AG04449 (cell line): ENCODE measurements at regions not wholly inside any gene's neighbourhood (a gene's known extent, or its start where the extent isn't known, plus 50 kb on each side); places are given as distances from the start of the nearest gene placed in this dataset.

Source experiments
- CTCF ChIA-PET: fragments of 350-600 bp; formaldehyde crosslinking; extraction: SDS; loops from one replicate; lab custom pipeline; 2021; ENCODE audit warnings: antibody characterized with exemption; lab: Yijun Ruan, JAX
- POLR2A ChIA-PET: fragments of 400-600, 350-600 bp; formaldehyde crosslinking; extraction: SDS; loops from one replicate; lab custom pipeline; 2020; ENCODE audit warnings: antibody characterized with exemption, inconsistent platforms; lab: Yijun Ruan, JAX
- DNase-seq: peaks from one replicate; pipeline ENCODE4 v3.0.0-alpha.2; 2010; ENCODE audit warnings: low read depth, low spot score
- H3K4me3 ChIP-seq: 2 replicates; pipeline ENCODE4 v1.5.1; 2011; ENCODE audit warnings: low read depth, mild to moderate bottlenecking, control low read depth, low read length
- CTCF ChIP-seq: IDR thresholded peaks from one replicate; pipeline ENCODE4 v1.5.1; 2011; ENCODE audit warnings: mild to moderate bottlenecking, moderate library complexity, low read length, control low read depth, inconsistent platforms; ENCODE audit not compliant: insufficient read depth; ENCODE audit errors: missing control alignments

- H3K4me3 ChIP-seq = no peak overlapping the region
- TF ChIP-seq CTCF = no peak
- peak; percentile 59 for DNase-seq
- POLR2A ChIA-PET = interaction anchor here (0.7 to 1.0 kb wide), 2 partner anchors 59 to 238 kb away, joined by 3 read pairs; no protein-coding TSS in a partner anchor
- CTCF ChIA-PET = interaction anchor here (1.0 to 1.4 kb wide), 3 partner anchors 264 to 300 kb away, joined by 3 to 4 read pairs (median 3); no protein-coding TSS in a partner anchor
Observed at GRCh38 chr1:228964178-228965089, 229.2 kb downstream of the RHOU start.

GRCh38 chr1:228968891-228969606 is 233.8 kb downstream of the RHOU start:
- ChIA-PET CTCF (no interaction called here), POLR2A (no interaction called here)
- TF ChIP-seq CTCF = no peak
- DNase-seq = no peak
- H3K4me3 ChIP-seq = no peak overlapping the region

- TF ChIP-seq CTCF = no peak
- no peak overlapping the region for H3K4me3 ChIP-seq
- DNase-seq = no peak
- POLR2A ChIA-PET = no interaction called here
- CTCF ChIA-PET = no interaction called here
Observed at GRCh38 chr1:228969953-228970800, 234.9 kb downstream of the RHOU start.

- POLR2A ChIA-PET = no interaction called here
- no peak for DNase-seq
- CTCF ChIA-PET = no interaction called here
- no peak overlapping the region for H3K4me3 ChIP-seq
- TF ChIP-seq CTCF = no peak
Observed at GRCh38 chr1:228972576-228972975, 237.3 kb downstream of the RHOU start.

GRCh38 chr1:228974273-228974672 is 239.0 kb downstream of the RHOU start:
- TF ChIP-seq CTCF = no peak
- CTCF ChIA-PET = no interaction called here
- no peak for DNase-seq
- POLR2A ChIA-PET = no interaction called here
- no peak overlapping the region for H3K4me3 ChIP-seq
